ENCODE measurements at regions not wholly inside any gene's neighbourhood (a gene's known extent, or its start where the extent isn't known, plus 50 kb on each side); places are given as distances from the start of the nearest gene placed in this dataset.

- Histone ChIP-seq H3K27ac (replicated peaks) (no peak overlapping the region), H3K4me3 (replicated peaks; ENCODE audit: insufficient read depth, low read length) (no peak overlapping the region), H3K27me3 (ENCODE audit: insufficient read depth, poor library complexity, severe bottlenecking) (no peaks in the 10 kb centered on the region)
- DNase-seq (ENCODE audit: low read depth in 1 of 2, low spot score in 1 of 2), result no peak
- no peak for TF ChIP-seq SPI1 (IDR thresholded peaks at IDR 0.05; ENCODE audit: borderline replicate concordance, low read depth)
- TF ChIP-seq GABPA (IDR thresholded peaks at IDR 0.05; ENCODE audit: low read depth), result no peak
- TF ChIP-seq, protein P1, sequence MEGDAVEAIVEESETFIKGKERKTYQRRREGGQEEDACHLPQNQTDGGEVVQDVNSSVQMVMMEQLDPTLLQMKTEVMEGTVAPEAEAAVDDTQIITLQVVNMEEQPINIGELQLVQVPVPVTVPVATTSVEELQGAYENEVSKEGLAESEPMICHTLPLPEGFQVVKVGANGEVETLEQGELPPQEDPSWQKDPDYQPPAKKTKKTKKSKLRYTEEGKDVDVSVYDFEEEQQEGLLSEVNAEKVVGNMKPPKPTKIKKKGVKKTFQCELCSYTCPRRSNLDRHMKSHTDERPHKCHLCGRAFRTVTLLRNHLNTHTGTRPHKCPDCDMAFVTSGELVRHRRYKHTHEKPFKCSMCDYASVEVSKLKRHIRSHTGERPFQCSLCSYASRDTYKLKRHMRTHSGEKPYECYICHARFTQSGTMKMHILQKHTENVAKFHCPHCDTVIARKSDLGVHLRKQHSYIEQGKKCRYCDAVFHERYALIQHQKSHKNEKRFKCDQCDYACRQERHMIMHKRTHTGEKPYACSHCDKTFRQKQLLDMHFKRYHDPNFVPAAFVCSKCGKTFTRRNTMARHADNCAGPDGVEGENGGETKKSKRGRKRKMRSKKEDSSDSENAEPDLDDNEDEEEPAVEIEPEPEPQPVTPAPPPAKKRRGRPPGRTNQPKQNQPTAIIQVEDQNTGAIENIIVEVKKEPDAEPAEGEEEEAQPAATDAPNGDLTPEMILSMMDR (IDR thresholded peaks at IDR 0.05; ENCODE audit: insufficient read depth, low read length), result no peak
- TF ChIP-seq, protein P2, sequence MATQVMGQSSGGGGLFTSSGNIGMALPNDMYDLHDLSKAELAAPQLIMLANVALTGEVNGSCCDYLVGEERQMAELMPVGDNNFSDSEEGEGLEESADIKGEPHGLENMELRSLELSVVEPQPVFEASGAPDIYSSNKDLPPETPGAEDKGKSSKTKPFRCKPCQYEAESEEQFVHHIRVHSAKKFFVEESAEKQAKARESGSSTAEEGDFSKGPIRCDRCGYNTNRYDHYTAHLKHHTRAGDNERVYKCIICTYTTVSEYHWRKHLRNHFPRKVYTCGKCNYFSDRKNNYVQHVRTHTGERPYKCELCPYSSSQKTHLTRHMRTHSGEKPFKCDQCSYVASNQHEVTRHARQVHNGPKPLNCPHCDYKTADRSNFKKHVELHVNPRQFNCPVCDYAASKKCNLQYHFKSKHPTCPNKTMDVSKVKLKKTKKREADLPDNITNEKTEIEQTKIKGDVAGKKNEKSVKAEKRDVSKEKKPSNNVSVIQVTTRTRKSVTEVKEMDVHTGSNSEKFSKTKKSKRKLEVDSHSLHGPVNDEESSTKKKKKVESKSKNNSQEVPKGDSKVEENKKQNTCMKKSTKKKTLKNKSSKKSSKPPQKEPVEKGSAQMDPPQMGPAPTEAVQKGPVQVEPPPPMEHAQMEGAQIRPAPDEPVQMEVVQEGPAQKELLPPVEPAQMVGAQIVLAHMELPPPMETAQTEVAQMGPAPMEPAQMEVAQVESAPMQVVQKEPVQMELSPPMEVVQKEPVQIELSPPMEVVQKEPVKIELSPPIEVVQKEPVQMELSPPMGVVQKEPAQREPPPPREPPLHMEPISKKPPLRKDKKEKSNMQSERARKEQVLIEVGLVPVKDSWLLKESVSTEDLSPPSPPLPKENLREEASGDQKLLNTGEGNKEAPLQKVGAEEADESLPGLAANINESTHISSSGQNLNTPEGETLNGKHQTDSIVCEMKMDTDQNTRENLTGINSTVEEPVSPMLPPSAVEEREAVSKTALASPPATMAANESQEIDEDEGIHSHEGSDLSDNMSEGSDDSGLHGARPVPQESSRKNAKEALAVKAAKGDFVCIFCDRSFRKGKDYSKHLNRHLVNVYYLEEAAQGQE (IDR thresholded peaks at IDR 0.05; ENCODE audit: insufficient replicate concordance, low read depth), result no peak
- no peak for TF ChIP-seq POLR2AphosphoS5 (IDR thresholded peaks at IDR 0.05; ENCODE audit: low read depth)
Observed at GRCh38 chr12:131421509-131422186, 289.2 kb upstream of the SFSWAP start.

DNA sequence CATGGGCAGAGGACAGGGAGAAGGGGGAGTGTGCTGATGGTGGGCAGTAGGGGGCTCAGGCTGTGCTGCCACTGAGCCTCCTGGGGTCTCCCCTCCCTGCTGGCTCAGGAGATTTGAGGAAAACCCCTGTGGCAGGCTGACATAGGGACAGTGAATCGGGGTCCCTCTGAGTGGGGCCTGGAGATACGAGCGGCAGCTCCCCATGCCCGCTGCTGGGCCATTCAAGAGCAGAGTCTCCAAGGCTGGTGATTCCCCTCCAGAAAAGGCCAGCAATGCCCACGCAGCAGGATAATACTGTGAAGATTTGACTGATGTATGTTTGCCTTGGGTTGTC is 288.7 kb upstream of the SFSWAP start:
- H3K4me3 ChIP-seq (replicated peaks; ENCODE audit: insufficient read depth, low read length), result no peak overlapping the region
- no peak for TF ChIP-seq SPI1 (IDR thresholded peaks at IDR 0.05; ENCODE audit: borderline replicate concordance, low read depth)
- TF ChIP-seq, protein P2 (IDR thresholded peaks at IDR 0.05; ENCODE audit: insufficient replicate concordance, low read depth), result no peak
- TF ChIP-seq, protein P1 (IDR thresholded peaks at IDR 0.05; ENCODE audit: insufficient read depth, low read length), result no peak
- no peak for TF ChIP-seq POLR2AphosphoS5 (IDR thresholded peaks at IDR 0.05; ENCODE audit: low read depth)
- TF ChIP-seq GABPA (IDR thresholded peaks at IDR 0.05; ENCODE audit: low read depth), result no peak
- no peak for DNase-seq (ENCODE audit: low read depth in 1 of 2, low spot score in 1 of 2)
- no peak overlapping the region for H3K27ac ChIP-seq (replicated peaks)
- no peaks in the 10 kb centered on the region for H3K27me3 ChIP-seq (ENCODE audit: insufficient read depth, poor library complexity, severe bottlenecking)

- no peak overlapping the region for H3K27ac ChIP-seq (replicated peaks)
- TF ChIP-seq POLR2AphosphoS5 (IDR thresholded peaks at IDR 0.05; ENCODE audit: low read depth), result no peak
- no peak for TF ChIP-seq SPI1 (IDR thresholded peaks at IDR 0.05; ENCODE audit: borderline replicate concordance, low read depth)
- TF ChIP-seq GABPA (IDR thresholded peaks at IDR 0.05; ENCODE audit: low read depth), result no peak
- TF ChIP-seq, protein P2 (IDR thresholded peaks at IDR 0.05; ENCODE audit: insufficient replicate concordance, low read depth), result no peak
- TF ChIP-seq, protein P1 (IDR thresholded peaks at IDR 0.05; ENCODE audit: insufficient read depth, low read length), result no peak
- no peak overlapping the region for H3K4me3 ChIP-seq (replicated peaks; ENCODE audit: insufficient read depth, low read length)
- H3K27me3 ChIP-seq (ENCODE audit: insufficient read depth, poor library complexity, severe bottlenecking), result no peaks in the 10 kb centered on the region
- no peak for DNase-seq (ENCODE audit: low read depth in 1 of 2, low spot score in 1 of 2)
Observed at GRCh38 chr12:131422744-131423143, 288.1 kb upstream of the SFSWAP start.
